ENCODE measurements at regions not wholly inside any gene's neighbourhood (a gene's known extent, or its start where the extent isn't known, plus 50 kb on each side); places are given as distances from the start of the nearest gene placed in this dataset.

- H3K36me3 ChIP-seq (ENCODE audit: control insufficient read depth, insufficient read depth, low read length), result no peaks in the 10 kb centered on the region
- DNase-seq (ENCODE audit: extremely low read depth, insufficient read length), result no peak
Measured at GRCh38 chr3:137906985-137907649, 102.8 kb upstream of the CLDN18 start.

GRCh38 chr3:137924628-137925027, 85.3 kb upstream of the CLDN18 start:
- Histone ChIP-seq H3K4me3 (replicated peaks; ENCODE audit: low read depth, low read length) (no peak overlapping the region), H3K27me3 (replicated peaks; ENCODE audit: control insufficient read depth, insufficient read depth, low read length) (0 out of 2 replicates have a peak, but pooled peaks cover 1% of the 10 kb centered on the region), H3K36me3 (ENCODE audit: control insufficient read depth, insufficient read depth, low read length) (no peaks in the 10 kb centered on the region)
- TF ChIP-seq CTCF (IDR thresholded peaks at IDR 0.05; ENCODE audit: insufficient read depth, low read length, poor library complexity, severe bottlenecking), result no peak
- DNase-seq (ENCODE audit: extremely low read depth, insufficient read length), result no peak

More at GRCh38 chr3:137906985-137907649, 102.8 kb upstream of the CLDN18 start:
- no peaks in the 10 kb centered on the region for H3K27me3 ChIP-seq (replicated peaks; ENCODE audit: control insufficient read depth, insufficient read depth, low read length)
- H3K4me3 ChIP-seq (replicated peaks; ENCODE audit: low read depth, low read length), result no peak overlapping the region
- TF ChIP-seq CTCF (IDR thresholded peaks at IDR 0.05; ENCODE audit: insufficient read depth, low read length, poor library complexity, severe bottlenecking), result no peak

- Histone ChIP-seq H3K4me3 (replicated peaks; ENCODE audit: low read depth, low read length) (no peak overlapping the region), H3K36me3 (ENCODE audit: control insufficient read depth, insufficient read depth, low read length) (no peaks in the 10 kb centered on the region), H3K27me3 (replicated peaks; ENCODE audit: control insufficient read depth, insufficient read depth, low read length) (0 out of 2 replicates have a peak, but pooled peaks cover 1% of the 10 kb centered on the region)
- DNase-seq (ENCODE audit: extremely low read depth, insufficient read length), result no peak
- TF ChIP-seq CTCF (IDR thresholded peaks at IDR 0.05; ENCODE audit: insufficient read depth, low read length, poor library complexity, severe bottlenecking), result no peak
Measured at GRCh38 chr3:137925080-137925479, 84.9 kb upstream of the CLDN18 start.

- Histone ChIP-seq H3K36me3 (ENCODE audit: control insufficient read depth, insufficient read depth, low read length) (no peaks in the 10 kb centered on the region), H3K4me3 (replicated peaks; ENCODE audit: low read depth, low read length) (no peak overlapping the region), H3K27me3 (replicated peaks; ENCODE audit: control insufficient read depth, insufficient read depth, low read length) (peaks cover 3% of the 10 kb centered on the region; the same call in 1 of the 2 replicates)
- no peak for DNase-seq (ENCODE audit: extremely low read depth, insufficient read length)
- TF ChIP-seq CTCF (IDR thresholded peaks at IDR 0.05; ENCODE audit: insufficient read depth, low read length, poor library complexity, severe bottlenecking), result no peak
Measured at GRCh38 chr3:137926991-137927390, 83.0 kb upstream of the CLDN18 start.

- no peak overlapping the region for H3K4me3 ChIP-seq (replicated peaks; ENCODE audit: low read depth, low read length)
- peaks cover 2% of the 10 kb centered on the region; the same call in 1 of the 2 replicates for H3K27me3 ChIP-seq (replicated peaks; ENCODE audit: control insufficient read depth, insufficient read depth, low read length)
- no peak for DNase-seq (ENCODE audit: extremely low read depth, insufficient read length)
- TF ChIP-seq CTCF (IDR thresholded peaks at IDR 0.05; ENCODE audit: insufficient read depth, low read length, poor library complexity, severe bottlenecking), result no peak
- no peaks in the 10 kb centered on the region for H3K36me3 ChIP-seq (ENCODE audit: control insufficient read depth, insufficient read depth, low read length)
Measured at GRCh38 chr3:137930976-137931375, 79.0 kb upstream of the CLDN18 start.

Data from GM06990 (cell line).